SK-N-DZ (cell line): ENCODE measurements at regions not wholly inside any gene's neighbourhood (a gene's known extent, or its start where the extent isn't known, plus 50 kb on each side); places are given as distances from the start of the nearest gene placed in this dataset.

Experiments
- DNase-seq: peaks from one replicate; pipeline ENCODE4 v3.0.0-alpha.2; 2015; ENCODE audit warnings: low spot score

- DNase-seq, result no peak
Observed at GRCh38 chr1:226489718-226490425, 58.7 kb upstream of the STUM start.

- no peak for DNase-seq
Observed at GRCh38 chr1:226490426-226490809, 58.1 kb upstream of the STUM start.

DNA sequence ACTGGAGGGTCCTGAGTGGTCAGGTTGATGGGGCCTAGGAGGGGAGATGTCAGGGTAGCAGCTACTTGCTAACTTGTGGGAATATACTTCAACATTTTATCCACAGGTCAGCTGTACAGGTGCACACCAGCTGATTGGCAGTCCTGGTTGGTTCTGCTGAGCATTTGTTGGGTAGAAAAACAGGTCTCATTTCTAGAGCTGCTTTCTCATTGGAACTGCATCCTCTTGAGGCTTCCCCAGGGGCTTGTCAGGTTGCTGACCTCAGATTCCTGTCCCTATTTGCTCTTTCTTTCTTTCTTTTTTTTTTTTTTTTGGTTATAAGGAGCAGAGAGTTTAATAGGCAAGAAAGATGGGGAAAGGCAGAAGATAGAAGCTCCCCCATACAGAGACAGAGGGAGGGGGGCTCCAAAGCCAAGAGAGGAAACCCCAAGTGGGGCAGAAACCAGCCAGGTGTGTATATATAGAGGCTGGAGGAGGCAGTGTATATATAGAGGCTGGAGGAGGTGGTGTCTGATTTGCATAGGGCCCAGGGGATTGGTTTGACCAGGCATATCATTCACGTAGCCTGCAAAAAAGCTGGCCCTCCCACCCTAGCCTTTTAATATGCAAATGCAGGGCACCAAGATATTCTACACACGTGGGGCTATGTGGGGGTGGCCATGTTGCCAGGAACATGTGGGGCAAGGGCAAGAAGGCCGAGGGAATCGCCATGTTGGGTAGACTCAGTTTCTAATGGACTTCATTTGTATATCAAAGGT lies 57.3 kb upstream of the STUM start:
- no peak for DNase-seq

DNA sequence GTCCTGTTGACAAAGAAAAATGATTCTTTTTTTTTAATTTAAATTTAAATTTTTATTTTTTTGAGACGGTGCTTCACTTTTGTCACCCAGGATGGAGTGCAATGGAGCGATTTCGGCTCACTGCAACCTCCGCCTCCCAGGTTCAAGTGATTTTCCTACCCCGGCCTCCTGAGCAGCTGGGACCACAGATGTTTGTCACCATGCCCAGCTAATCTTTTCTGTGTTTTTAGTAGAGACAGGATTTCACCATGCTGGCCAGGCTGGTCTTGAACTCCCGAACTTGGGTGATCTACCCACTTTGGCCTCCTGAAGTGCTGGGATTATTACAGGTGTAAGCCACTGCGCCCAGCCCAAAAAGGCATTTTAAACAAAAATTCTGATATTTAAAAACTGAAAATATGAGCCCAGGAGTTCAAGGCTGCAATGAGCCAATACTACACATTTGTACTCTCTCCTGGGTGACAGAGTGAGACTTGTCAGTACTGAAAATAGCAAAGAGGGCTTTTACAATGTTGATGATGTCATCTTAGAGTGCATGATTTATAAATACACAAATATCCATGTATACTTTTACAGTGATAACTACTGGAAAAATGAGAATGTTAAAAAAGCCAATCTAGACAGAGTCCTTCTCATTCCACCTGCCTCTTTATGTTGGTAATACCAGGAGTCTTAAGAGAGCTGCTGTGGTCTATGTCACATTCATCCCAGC lies 56.0 kb upstream of the STUM start:
- DNase-seq, result no peak

DNA sequence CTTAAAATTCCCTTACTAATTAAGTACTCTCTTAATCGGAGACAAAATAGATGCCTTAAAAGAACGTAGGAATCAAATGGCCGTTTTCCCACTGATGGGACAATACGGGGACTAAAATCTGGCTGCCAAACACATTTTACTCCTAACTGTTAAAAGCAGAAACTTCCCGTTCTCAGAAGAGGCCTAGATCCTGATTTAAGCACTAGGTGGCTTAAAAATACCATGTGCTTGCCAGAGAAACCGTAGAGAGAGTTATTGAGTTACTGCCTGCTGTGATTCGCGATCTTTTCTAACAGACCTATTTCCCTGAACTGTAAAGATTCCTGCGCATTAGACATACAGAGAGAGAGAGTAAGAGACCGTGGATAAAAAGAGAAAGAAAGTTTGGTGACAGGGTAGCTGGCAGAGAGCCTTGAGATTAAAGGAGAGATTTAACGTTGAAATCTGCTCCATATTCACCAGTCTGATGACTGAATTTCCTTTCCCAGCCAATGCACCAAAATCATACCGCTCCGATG lies 54.4 kb upstream of the STUM start:
- DNase-seq, result no peak

DNA sequence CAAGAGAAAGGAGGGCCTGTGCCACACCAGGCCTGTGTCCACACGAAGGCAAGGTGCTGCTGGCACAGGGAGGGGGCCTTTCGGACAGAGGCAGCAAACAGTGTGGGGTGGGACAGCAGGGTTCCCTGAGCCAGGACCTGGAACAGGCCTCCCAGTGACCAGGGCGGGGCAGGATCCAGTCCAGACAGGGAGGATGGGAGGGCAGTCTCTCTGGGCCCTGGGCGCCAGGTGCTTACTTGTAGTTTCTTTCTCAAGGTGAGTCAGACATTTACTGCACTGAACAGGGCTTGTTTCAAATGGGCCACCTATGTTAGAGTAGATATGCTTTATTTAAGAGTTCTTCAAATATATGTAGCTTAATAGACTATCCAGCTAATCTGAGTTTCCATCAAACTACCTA lies 52.8 kb upstream of the STUM start:
- DNase-seq, result no peak

DNA sequence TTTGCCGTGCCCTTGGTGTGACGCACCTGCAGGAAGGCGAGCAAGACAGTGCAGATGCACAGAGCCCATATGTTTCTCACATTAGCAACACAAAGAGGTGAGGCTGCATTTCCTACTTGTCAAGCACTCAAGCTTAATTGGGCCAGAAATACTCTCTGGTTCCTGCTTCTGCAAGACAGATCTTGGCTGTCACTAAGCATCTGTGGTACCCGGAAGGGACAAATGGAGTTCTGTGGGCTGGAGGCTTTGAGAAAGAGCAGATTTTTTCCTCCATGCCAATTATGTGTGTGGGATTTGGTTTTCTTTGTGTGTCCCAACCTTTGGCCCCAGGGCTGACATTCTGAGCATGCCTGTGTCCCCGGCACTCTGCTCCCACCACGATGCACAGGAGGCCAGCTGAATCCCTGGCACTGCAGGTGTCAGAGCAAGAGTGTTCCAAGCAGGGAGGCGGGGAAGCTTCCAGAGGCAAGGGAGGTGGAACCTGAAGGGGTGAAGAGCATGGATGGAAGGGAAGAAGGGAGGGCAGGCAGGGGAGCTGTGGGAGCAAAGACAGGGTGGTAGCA lies 52.0 kb upstream of the STUM start:
- DNase-seq, result no peak

DNA sequence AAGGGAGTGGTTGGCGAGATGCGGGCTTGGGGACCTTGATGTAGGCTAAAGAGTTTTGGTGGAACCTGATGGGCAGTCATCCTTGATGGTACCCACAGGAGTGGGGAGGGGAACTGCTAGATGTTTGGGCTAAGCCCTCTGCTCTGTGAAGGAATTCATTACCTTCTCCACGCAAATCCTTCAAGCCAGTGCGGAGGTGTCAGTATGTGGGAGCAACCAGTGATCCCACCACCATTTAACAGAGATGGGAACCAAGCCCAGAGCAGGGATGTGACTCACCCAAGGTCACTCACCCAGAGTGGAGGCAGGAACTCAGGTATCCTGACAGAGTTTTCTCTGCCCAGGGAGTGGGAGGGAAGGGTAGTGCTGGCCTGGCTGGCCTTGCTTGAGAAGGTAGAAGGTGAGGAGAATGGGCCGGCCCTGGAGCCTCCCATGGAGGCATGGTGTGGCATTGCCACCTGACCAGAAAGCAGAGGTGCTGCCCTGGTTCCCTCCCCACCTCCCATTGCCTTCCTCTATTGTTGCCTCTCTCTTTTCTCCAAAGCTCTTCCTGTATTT lies 51.2 kb upstream of the STUM start:
- DNase-seq, result no peak

- no peak for DNase-seq
Observed at GRCh38 chr1:226497991-226498639, 50.4 kb upstream of the STUM start.

DNA sequence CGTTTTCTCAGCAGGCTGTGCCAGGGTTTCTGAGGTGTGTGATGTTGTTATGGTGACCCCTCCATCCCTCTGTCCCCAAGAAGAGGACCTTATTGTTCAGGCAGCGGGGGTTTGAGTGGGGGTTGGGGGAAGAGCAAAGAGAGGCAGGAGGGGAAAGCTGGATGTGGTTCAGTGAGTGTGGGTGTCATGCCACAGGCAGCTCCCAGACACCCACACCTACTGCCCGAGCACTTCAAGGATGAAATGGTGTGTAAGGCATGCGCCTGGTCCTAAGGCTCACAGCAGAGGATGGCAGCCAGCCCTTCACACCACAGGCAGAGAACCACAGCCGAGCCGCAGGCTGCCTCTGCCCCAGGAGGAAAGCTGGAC lies 49.9 kb upstream of the STUM start:
- no peak for DNase-seq
